ENCODE measurements at regions not wholly inside any gene's neighbourhood (a gene's known extent, or its start where the extent isn't known, plus 50 kb on each side); places are given as distances from the start of the nearest gene placed in this dataset.

GRCh38 chr2:41568648-41569047, 479.2 kb upstream of the PKDCC start:
- TF ChIP-seq EZH2 (IDR thresholded peaks at IDR 0.05; ENCODE audit: low read length, missing control alignments) (no peak), CTCF (conservative IDR thresholded peaks at IDR 0.05 in 1 of 2, IDR thresholded peaks at IDR 0.05 in 1 of 2; ENCODE audit: low read depth in 1 of 2, low read length in 2 of 2) (no peak)

Data from fibroblast of lung (primary cell).